ENCODE measurements at regions not wholly inside any gene's neighbourhood (a gene's known extent, or its start where the extent isn't known, plus 50 kb on each side); places are given as distances from the start of the nearest gene placed in this dataset.

- TF ChIP-seq CTCF (IDR thresholded peaks at IDR 0.05): no peak
- no peak for TF ChIP-seq POLR2A (IDR thresholded peaks at IDR 0.05)
Measured at GRCh38 chr3:187980861-187981260, 173.1 kb upstream of the LPP start.

Data from lower leg skin (tissue), 3 donors.